GM12891 (cell line): ENCODE measurements at regions not wholly inside any gene's neighbourhood (a gene's known extent, or its start where the extent isn't known, plus 50 kb on each side); places are given as distances from the start of the nearest gene placed in this dataset.

ENCODE experiments used
- DNase-seq: peaks from one replicate; pipeline ENCODE4 v3.0.0; 2011; ENCODE audit warnings: low spot score; ENCODE audit not compliant: insufficient read length
- FAIRE-seq: peaks from 2 replicates; lab custom pipeline; 2011; peaks lifted over from hg19 to GRCh38; lab: Jason Lieb, UNC
- PAX5 ChIP-seq: IDR thresholded peaks from 2 replicates; pipeline ENCODE4 v1.6.1; 2011; ENCODE audit warnings: low read length, moderate library complexity, mild to moderate bottlenecking; ENCODE audit not compliant: insufficient read depth, severe bottlenecking
- POLR2A ChIP-seq: IDR thresholded peaks from 2 replicates; pipeline ENCODE4 v1.6.1; 2011; ENCODE audit warnings: low read depth, low read length, control low read depth
- POLR2AphosphoS5 ChIP-seq: IDR thresholded peaks from 2 replicates; pipeline ENCODE4 v1.6.1; 2011; ENCODE audit warnings: low read depth, low read length, control low read depth
- POU2F2 ChIP-seq: IDR thresholded peaks from 2 replicates; pipeline ENCODE4 v1.6.1; 2011; ENCODE audit warnings: low read depth, mild to moderate bottlenecking, control low read depth, low read length, moderate library complexity
- SPI1 ChIP-seq: IDR thresholded peaks from 2 replicates; pipeline ENCODE4 v1.6.1; 2011; ENCODE audit warnings: low read depth, low read length, control low read depth
- TAF1 ChIP-seq: IDR thresholded peaks from 2 replicates; pipeline ENCODE4 v1.6.1; 2011; ENCODE audit warnings: low read depth, low read length, control low read depth

DNA sequence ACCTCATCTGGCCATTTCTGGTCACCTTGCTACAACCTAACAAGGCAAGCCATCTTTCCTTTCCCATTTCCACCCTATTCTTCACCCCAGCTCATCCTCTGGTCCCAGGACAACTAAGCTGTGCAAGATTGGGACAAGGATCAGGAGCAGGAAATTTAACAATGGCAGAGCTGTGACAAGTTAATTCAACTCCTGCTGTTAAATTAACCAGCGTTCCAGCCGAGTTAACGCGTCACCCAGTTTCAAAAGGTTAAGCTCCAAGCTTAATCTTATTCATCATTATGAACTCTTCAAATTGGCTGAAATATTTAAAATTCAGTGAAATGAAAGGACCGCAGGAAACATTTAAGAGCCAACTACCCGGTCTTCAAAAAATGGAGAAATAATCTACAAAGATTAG is 231.9 kb downstream of the GRB14 start:
- TF ChIP-seq TAF1 = no peak
- no peak for TF ChIP-seq PAX5
- TF ChIP-seq POU2F2 = no peak
- TF ChIP-seq POLR2AphosphoS5 = no peak
- no peak for TF ChIP-seq POLR2A
- no peak for TF ChIP-seq SPI1
- DNase-seq = no peak
- no peak for FAIRE-seq

- FAIRE-seq (no peak), DNase-seq (no peak)
- no peak for TF ChIP-seq TAF1
- TF ChIP-seq SPI1 = no peak
- no peak for TF ChIP-seq POU2F2
- no peak for TF ChIP-seq POLR2AphosphoS5
- no peak for TF ChIP-seq POLR2A
- TF ChIP-seq PAX5 = no peak
Measured at GRCh38 chr2:164388511-164388910, 232.8 kb downstream of the GRB14 start.

DNA sequence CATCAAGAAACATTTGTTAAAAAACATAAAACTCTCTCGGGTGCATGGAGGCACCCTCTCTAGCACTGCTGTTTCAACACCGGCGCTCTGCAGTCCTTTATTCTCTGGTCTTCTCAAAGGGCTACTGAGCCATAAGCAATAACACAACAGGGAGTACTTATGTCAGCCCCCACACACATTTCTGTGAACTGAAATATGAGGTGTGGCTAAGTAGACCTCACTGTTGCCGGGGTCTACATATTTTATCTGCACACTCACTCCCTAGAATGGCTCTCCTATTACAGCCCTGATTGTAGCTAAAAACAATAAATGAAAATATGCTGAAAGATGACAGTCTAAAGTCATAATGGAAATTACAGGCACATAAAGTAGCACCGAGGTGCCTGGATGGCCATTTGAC is 235.1 kb downstream of the GRB14 start:
- TF ChIP-seq POLR2A (no peak), TAF1 (no peak), POLR2AphosphoS5 (no peak), SPI1 (no peak), POU2F2 (no peak), PAX5 (no peak)
- DNase-seq = no peak
- no peak for FAIRE-seq

GRCh38 chr2:164384434-164384833 is 236.8 kb downstream of the GRB14 start:
- TF ChIP-seq POU2F2 (no peak), POLR2A (no peak), PAX5 (no peak), POLR2AphosphoS5 (no peak), TAF1 (no peak), SPI1 (no peak)
- DNase-seq = no peak
- no peak for FAIRE-seq

DNA sequence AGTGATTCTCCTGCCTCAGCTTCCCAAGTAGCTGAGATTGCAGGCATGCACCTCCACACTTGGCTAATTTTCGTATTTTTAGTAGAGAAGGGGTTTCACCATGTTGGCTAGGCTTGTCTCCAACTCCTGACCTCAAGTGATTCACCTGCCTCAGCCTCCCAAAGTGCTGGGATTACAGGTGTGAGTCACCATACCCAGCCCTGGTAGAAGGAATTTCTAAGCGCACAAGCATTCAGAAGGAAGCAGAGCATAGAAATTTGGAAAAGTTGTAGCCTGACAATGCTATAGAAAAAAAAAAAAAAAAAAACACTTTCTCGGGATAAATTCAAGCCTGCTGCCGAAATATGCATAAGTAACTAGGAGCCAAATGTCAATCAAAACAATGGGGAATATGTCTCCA is 249.4 kb downstream of the GRB14 start:
- DNase-seq (no peak), FAIRE-seq (no peak)
- TF ChIP-seq POLR2A (no peak), POU2F2 (no peak), POLR2AphosphoS5 (no peak), SPI1 (no peak), PAX5 (no peak), TAF1 (no peak)

DNA sequence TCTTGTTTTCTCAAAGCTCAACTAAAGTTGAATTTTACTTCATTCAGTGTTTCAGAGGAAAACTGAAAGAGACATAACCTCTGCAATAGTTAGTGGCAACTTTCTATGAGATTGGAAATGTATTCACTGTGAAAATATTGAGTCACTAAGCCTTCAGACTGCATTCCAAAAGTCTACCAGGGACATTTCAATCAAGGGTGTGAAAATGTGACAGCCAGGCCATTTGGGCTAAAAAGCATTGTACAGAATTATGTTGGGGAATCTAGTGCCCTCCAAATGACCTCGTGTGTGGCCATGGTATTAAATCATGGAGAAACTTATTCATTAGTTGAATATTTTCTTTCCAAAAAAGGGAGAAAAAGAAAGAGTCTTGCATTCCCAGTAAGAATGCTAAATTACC is 251.9 kb downstream of the GRB14 start:
- no peak for DNase-seq
- no peak for TF ChIP-seq PAX5
- TF ChIP-seq POLR2AphosphoS5 = no peak
- no peak for TF ChIP-seq POU2F2
- no peak for TF ChIP-seq SPI1
- no peak for TF ChIP-seq POLR2A
- no peak for TF ChIP-seq TAF1
- no peak for FAIRE-seq

DNA sequence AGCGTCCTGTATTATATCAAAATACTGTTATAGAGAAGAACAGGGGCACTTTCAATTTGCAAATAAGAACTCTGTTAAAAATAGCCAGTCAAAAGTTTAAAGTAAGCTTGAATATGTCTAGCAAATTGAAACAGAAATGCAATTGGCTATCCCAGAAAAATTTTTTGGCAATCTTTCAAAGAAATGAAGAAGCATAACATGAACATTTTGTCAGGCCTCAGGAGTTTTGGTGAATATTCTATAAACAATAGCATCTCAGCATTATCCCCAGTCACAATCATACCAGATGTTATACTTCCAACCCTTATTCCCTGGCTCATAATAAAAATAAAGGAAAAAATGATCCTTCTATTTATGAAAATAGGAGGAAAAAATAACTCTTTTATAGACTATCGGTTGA is 252.4 kb downstream of the GRB14 start:
- no peak for DNase-seq
- TF ChIP-seq POLR2AphosphoS5 = no peak
- no peak for TF ChIP-seq POU2F2
- no peak for TF ChIP-seq TAF1
- no peak for TF ChIP-seq POLR2A
- no peak for TF ChIP-seq PAX5
- no peak for TF ChIP-seq SPI1
- FAIRE-seq = no peak

DNA sequence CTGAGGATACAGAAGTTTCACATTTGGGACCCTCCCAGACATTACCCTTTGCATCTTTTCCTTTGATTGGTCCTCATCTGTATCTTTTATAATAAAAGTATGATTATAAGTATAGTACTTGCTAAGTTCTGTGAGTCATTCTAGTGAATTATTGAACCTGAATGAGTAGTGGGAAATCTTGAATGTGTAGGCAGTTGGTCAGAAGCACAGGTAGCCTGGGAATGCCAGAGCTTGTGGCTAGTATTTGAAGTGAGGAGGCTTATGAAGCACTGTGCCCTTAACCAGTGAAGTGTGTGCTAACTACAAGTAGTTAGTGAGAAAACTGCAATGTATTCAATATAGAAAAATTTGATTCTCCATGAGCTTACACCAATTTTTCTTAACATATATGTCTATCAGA is 257.6 kb downstream of the GRB14 start:
- FAIRE-seq = no peak
- no peak for DNase-seq

GRCh38 chr2:164351536-164351935 is 269.7 kb downstream of the GRB14 start:
- FAIRE-seq (no peak), DNase-seq (no peak)
- TF ChIP-seq PAX5 (no peak), POLR2AphosphoS5 (no peak)

More for the DNA sequence above, 257.6 kb downstream of the GRB14 start:
- TF ChIP-seq SPI1 = no peak
- TF ChIP-seq TAF1 = no peak
- TF ChIP-seq PAX5 = no peak
- no peak for TF ChIP-seq POU2F2
- TF ChIP-seq POLR2A = no peak
- TF ChIP-seq POLR2AphosphoS5 = no peak

DNA sequence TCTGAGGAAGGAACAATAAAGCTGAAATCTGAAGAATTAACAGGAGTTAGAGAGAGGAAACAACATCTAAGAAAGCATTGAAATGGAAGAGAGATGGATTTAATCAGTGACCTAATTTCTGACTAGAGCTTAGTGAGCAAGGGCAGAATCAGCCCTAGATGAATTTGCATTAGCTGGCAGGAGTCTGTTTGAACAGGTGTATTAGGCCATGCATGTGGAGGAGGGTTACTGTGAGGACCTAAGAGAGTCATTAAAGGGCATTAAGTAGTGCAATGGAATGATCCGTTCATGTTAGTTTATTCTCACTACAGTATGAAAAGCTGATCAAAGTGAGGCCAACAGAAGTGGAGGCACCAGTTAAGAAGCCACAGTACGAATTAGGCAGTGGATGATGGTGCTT is 285.3 kb downstream of the GRB14 start:
- DNase-seq (no peak), FAIRE-seq (no peak)
- TF ChIP-seq PAX5 (no peak), POU2F2 (no peak), POLR2A (no peak), SPI1 (no peak), POLR2AphosphoS5 (no peak), TAF1 (no peak)
